NB4 (cell line): ENCODE measurements at regions not wholly inside any gene's neighbourhood (a gene's known extent, or its start where the extent isn't known, plus 50 kb on each side); places are given as distances from the start of the nearest gene placed in this dataset.

ENCODE experiments used
- DNase-seq: peaks from one replicate; pipeline ENCODE4 v3.0.0; 2010; ENCODE audit warnings: low read depth
- H3K4me3 ChIP-seq: one replicate; pipeline ENCODE4 v1.5.1; 2011; ENCODE audit warnings: mild to moderate bottlenecking, low read depth, low read length, moderate library complexity
- CTCF ChIP-seq: IDR thresholded peaks from one replicate; pipeline ENCODE4 v1.5.1; 2012; ENCODE audit warnings: low read depth, low read length
- MAX ChIP-seq: IDR thresholded peaks from 2 replicates; pipeline ENCODE4 v1.6.1; 2011; ENCODE audit warnings: low read depth, low read length
- MYC ChIP-seq: IDR thresholded peaks from 2 replicates; pipeline ENCODE4 v1.6.1; 2011; ENCODE audit warnings: low read depth, low read length
- POLR2A ChIP-seq: IDR thresholded peaks from 2 replicates; pipeline ENCODE4 v1.6.1; 2011; ENCODE audit warnings: mild to moderate bottlenecking; ENCODE audit not compliant: insufficient read length; ENCODE audit errors: extremely low read depth

GRCh38 chr6:14455876-14456648 is 338.5 kb downstream of the CD83 start:
- no peak for DNase-seq
- TF ChIP-seq MYC = no peak
- TF ChIP-seq POLR2A = no peak
- no peak for TF ChIP-seq MAX
- TF ChIP-seq CTCF = no peak
- no peak overlapping the region for H3K4me3 ChIP-seq

- TF ChIP-seq CTCF (no peak), MYC (no peak), POLR2A (no peak), MAX (no peak)
- DNase-seq = no peak
- H3K4me3 ChIP-seq = no peak overlapping the region
Measured at GRCh38 chr6:14456941-14457340, 339.4 kb downstream of the CD83 start.

GRCh38 chr6:14458669-14459266 is 341.2 kb downstream of the CD83 start:
- no peak overlapping the region for H3K4me3 ChIP-seq
- DNase-seq = no peak
- TF ChIP-seq MYC = no peak
- no peak for TF ChIP-seq MAX
- no peak for TF ChIP-seq CTCF

GRCh38 chr6:14459315-14459714 is 341.7 kb downstream of the CD83 start:
- TF ChIP-seq MAX (no peak), CTCF (no peak), POLR2A (no peak), MYC (no peak)
- H3K4me3 ChIP-seq = no peak overlapping the region
- no peak for DNase-seq

GRCh38 chr6:14460556-14460955 is 343.0 kb downstream of the CD83 start:
- no peak for DNase-seq
- H3K4me3 ChIP-seq = no peak overlapping the region
- no peak for TF ChIP-seq MAX
- no peak for TF ChIP-seq CTCF
- no peak for TF ChIP-seq POLR2A
- TF ChIP-seq MYC = no peak
